DOHH2 (cell line): ENCODE measurements at regions not wholly inside any gene's neighbourhood (a gene's known extent, or its start where the extent isn't known, plus 50 kb on each side); places are given as distances from the start of the nearest gene placed in this dataset.

Source experiments
- H3F3A ChIP-seq: fragments of 200-600 bp; sonication (generic), shearing (Covaris generic); 2 replicates; pipeline ENCODE4 v1.6.0; 2016; ENCODE audit warnings: antibody characterized with exemption, mild to moderate bottlenecking; ENCODE audit not compliant: control insufficient read depth, insufficient read depth
- H3K27ac ChIP-seq: fragments of 200-600 bp; sonication (generic); 2 replicates; pipeline ENCODE4 v1.5.1; 2014; ENCODE audit warnings: low read depth, mild to moderate bottlenecking, low read length, moderate library complexity
- H3K27me3 ChIP-seq: fragments of 200-600 bp; sonication (generic); 2 replicates; pipeline ENCODE4 v1.6.1; 2014; ENCODE audit warnings: mild to moderate bottlenecking, low read length, mixed read lengths; ENCODE audit not compliant: control insufficient read depth
- H3K36me3 ChIP-seq: fragments of 200-600 bp; sonication (generic); 2 replicates; pipeline ENCODE4 v1.6.1; 2014; ENCODE audit warnings: mild to moderate bottlenecking, low read length, moderate library complexity, mixed read lengths; ENCODE audit not compliant: control insufficient read depth
- H3K4me1 ChIP-seq: fragments of 200-600 bp; sonication (generic); 2 replicates; pipeline ENCODE4 v1.6.1; 2014; ENCODE audit warnings: mild to moderate bottlenecking, low read length, mixed read lengths; ENCODE audit not compliant: control insufficient read depth
- H3K4me2 ChIP-seq: fragments of 200-600 bp; sonication (generic); 2 replicates; pipeline ENCODE4 v1.6.0; 2014; ENCODE audit warnings: mild to moderate bottlenecking, low read length, moderate library complexity
- H3K4me3 ChIP-seq: fragments of 200-600 bp; sonication (generic); 2 replicates; pipeline ENCODE4 v1.5.1; 2014; ENCODE audit warnings: mild to moderate bottlenecking, low read length, mixed read lengths
- H3K79me2 ChIP-seq: fragments of 200-600 bp; sonication (generic); 2 replicates; pipeline ENCODE4 v1.6.1; 2014; ENCODE audit warnings: mild to moderate bottlenecking, low read length, mixed read lengths; ENCODE audit not compliant: control insufficient read depth
- H3K9me2 ChIP-seq: fragments of 200-600 bp; sonication (generic); replicated peaks from 2 replicates; pipeline ENCODE4 v1.6.1; 2014; ENCODE audit warnings: mild to moderate bottlenecking, low read length, mixed read lengths; ENCODE audit not compliant: control insufficient read depth
- H3K9me3 ChIP-seq: fragments of 200-600 bp; sonication (generic); 2 replicates; pipeline ENCODE4 v1.6.1; 2014; ENCODE audit warnings: antibody characterized with exemption, low read length, mixed read lengths; ENCODE audit not compliant: control insufficient read depth, insufficient read depth
- H4K20me1 ChIP-seq: fragments of 200-600 bp; sonication (generic); 2 replicates; pipeline ENCODE4 v1.6.0; 2014; ENCODE audit warnings: low read depth, mild to moderate bottlenecking, antibody characterized with exemption, low read length, moderate library complexity; ENCODE audit not compliant: control insufficient read depth, insufficient read depth
- EZH2phosphoT487 ChIP-seq: fragments of 200-600 bp; sonication (generic); IDR thresholded peaks from 2 replicates; pipeline ENCODE4 v1.6.1; 2017; ENCODE audit warnings: borderline replicate concordance, mild to moderate bottlenecking, antibody characterized with exemption, low read length, moderate library complexity, mixed read lengths
- TF ChIP-seq, protein P1 (sequence below): fragments of 200-600 bp; sonication (generic); IDR thresholded peaks from one replicate; pipeline ENCODE4 v1.5.1; 2014; ENCODE audit warnings: antibody characterized with exemption, mild to moderate bottlenecking, low read depth, low read length; ENCODE audit not compliant: poor library complexity, severe bottlenecking

DNA sequence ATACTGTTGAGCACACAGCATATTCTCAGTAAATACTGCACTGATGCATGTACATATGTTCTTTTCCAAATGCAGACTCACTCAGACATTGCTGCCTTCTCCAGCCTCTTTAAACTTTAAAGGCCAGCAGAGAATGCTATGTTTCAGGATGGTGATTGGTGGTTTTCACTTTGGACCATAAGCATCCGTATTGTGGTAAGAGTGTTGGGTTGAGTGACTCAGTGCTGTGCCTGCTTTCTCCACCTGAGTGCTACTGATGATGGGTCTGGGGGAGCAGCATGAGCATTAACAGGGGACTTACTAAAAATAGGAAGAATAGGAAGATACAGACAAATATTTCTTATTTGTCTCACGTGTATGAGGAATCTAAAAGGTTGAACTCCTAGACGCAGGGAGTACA is 56.3 kb upstream of the ZNF92 start:
- Histone ChIP-seq H3K27me3 (no peaks in the 10 kb centered on the region), H3K79me2 (no peaks in the 10 kb centered on the region), H4K20me1 (no peaks in the 10 kb centered on the region), H3K36me3 (peaks cover 20% of the 10 kb centered on the region), H3K4me1 (no peaks in the 10 kb centered on the region), H3F3A (no peaks in the 10 kb centered on the region), H3K4me3 (no peak overlapping the region), H3K9me2 (no peaks in the 10 kb centered on the region), H3K9me3 (no peaks in the 10 kb centered on the region), H3K4me2 (no peak overlapping the region), H3K27ac (no peak overlapping the region)
- TF ChIP-seq, protein P1, sequence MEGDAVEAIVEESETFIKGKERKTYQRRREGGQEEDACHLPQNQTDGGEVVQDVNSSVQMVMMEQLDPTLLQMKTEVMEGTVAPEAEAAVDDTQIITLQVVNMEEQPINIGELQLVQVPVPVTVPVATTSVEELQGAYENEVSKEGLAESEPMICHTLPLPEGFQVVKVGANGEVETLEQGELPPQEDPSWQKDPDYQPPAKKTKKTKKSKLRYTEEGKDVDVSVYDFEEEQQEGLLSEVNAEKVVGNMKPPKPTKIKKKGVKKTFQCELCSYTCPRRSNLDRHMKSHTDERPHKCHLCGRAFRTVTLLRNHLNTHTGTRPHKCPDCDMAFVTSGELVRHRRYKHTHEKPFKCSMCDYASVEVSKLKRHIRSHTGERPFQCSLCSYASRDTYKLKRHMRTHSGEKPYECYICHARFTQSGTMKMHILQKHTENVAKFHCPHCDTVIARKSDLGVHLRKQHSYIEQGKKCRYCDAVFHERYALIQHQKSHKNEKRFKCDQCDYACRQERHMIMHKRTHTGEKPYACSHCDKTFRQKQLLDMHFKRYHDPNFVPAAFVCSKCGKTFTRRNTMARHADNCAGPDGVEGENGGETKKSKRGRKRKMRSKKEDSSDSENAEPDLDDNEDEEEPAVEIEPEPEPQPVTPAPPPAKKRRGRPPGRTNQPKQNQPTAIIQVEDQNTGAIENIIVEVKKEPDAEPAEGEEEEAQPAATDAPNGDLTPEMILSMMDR = no peak
- TF ChIP-seq EZH2phosphoT487 = no peak

DNA sequence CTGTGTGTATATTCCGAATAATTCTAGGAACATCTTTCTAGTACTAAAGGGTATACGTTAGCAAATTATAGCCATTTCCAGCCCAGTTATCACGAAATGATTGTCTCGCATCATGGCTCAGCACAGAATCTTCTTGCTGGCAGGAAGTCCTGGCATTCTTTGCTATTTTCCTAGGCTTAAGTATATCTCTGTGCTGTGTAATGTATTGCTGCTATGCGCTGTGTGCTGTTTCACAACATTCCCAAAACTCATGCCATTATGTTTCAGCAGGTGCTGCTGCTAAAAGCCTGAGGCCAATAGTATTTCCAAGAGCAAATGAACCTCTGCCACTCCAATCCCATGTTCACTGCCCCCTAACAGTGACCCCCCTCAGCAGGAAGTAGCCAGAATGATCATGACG is 62.9 kb upstream of the ZNF92 start:
- no peak overlapping the region for H3K4me3 ChIP-seq
- TF ChIP-seq EZH2phosphoT487 = no peak
- TF ChIP-seq, protein P1 = no peak
- H3K4me2 ChIP-seq = no peak overlapping the region
- H3K4me1 ChIP-seq = no peaks in the 10 kb centered on the region
- H3K79me2 ChIP-seq = no peaks in the 10 kb centered on the region
- H3K27ac ChIP-seq = no peak overlapping the region
- no peaks in the 10 kb centered on the region for H3K9me3 ChIP-seq
- no peaks in the 10 kb centered on the region for H3K27me3 ChIP-seq
- H3K36me3 ChIP-seq = peaks cover 48% of the 10 kb centered on the region
- no peaks in the 10 kb centered on the region for H4K20me1 ChIP-seq
- no peaks in the 10 kb centered on the region for H3F3A ChIP-seq
- no peaks in the 10 kb centered on the region for H3K9me2 ChIP-seq

DNA sequence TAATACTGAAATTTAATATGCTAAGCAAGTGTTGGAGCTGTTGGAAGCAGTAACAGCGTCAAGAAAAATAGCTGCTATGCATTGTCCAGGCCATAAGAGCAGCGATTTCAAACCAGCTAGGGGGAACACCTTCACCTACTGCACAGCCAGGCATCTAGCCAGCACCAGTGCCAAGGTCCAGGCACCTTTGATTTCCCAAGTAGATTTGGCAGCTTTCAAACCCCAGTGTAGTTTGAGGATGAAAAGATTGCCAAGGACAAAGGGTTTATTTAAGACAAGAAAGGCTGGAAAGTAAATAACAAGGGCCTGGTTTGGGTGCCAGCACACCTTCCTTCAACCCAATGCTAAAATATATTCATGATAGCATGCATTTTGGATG is 65.4 kb upstream of the ZNF92 start:
- Histone ChIP-seq H3K27me3 (no peaks in the 10 kb centered on the region), H3F3A (no peaks in the 10 kb centered on the region), H3K4me1 (no peaks in the 10 kb centered on the region), H3K4me2 (no peak overlapping the region), H4K20me1 (no peaks in the 10 kb centered on the region), H3K9me3 (no peaks in the 10 kb centered on the region), H3K79me2 (no peaks in the 10 kb centered on the region), H3K36me3 (peaks cover 41% of the 10 kb centered on the region), H3K4me3 (no peak overlapping the region), H3K9me2 (no peaks in the 10 kb centered on the region), H3K27ac (no peak overlapping the region)
- TF ChIP-seq EZH2phosphoT487 = no peak
- TF ChIP-seq, protein P1 = no peak
